IMR-90 (cell line): ENCODE measurements at regions not wholly inside any gene's neighbourhood (a gene's known extent, or its start where the extent isn't known, plus 50 kb on each side); places are given as distances from the start of the nearest gene placed in this dataset.

Experiments used
- ATAC-seq: fragments of 200-7000 bp; cut with Tn5 transposase; 2 replicates; pipeline ENCODE4 v1.9.1; 2020; ENCODE audit warnings: low read depth, mild to moderate bottlenecking, moderate library complexity
- BruUV-seq: library from RNA; stranded (reverse); fragments of 400-500 nt; replicated peaks from 2 replicates; lab custom pipeline; 2021; lab: Mats Ljungman, UMichigan
- CTCF ChIA-PET: fragments of 300-600 bp; formaldehyde crosslinking; extraction: SDS; loops from one replicate; lab custom pipeline; 2021; ENCODE audit warnings: antibody characterized with exemption; lab: Yijun Ruan, JAX
- POLR2A ChIA-PET: fragments of 300-600 bp; sonication (Branson Sonifier 250); formaldehyde crosslinking; loops from one replicate; lab custom pipeline; 2022; ENCODE audit warnings: antibody characterized with exemption; ENCODE audit not compliant: unreplicated experiment; lab: Charles Lee
- DNase-seq: peaks from one replicate; pipeline ENCODE4 v3.0.0; 2013
- H2AFZ ChIP-seq: replicated peaks from 2 replicates; pipeline ENCODE3; 2013; ENCODE audit warnings: low read length, mild to moderate bottlenecking; ENCODE audit not compliant: poor library complexity
- H2AK5ac ChIP-seq: 2 replicates; pipeline ENCODE4 v1.6.1; 2013; ENCODE audit warnings: low read depth, low read length, inconsistent platforms
- H2AK9ac ChIP-seq: replicated peaks from 2 replicates; pipeline ENCODE3; 2013; ENCODE audit warnings: mild to moderate bottlenecking, low read depth, low read length, moderate library complexity; ENCODE audit not compliant: poor library complexity
- H2BK120ac ChIP-seq: 2 replicates; pipeline ENCODE4 v1.6.1; 2013; ENCODE audit warnings: low read depth, low read length, inconsistent platforms
- H2BK15ac ChIP-seq: 3 replicates; pipeline ENCODE4 v1.6.1; 2013; ENCODE audit warnings: low read depth, low read length, inconsistent platforms
- H2BK20ac ChIP-seq: 2 replicates; pipeline ENCODE4 v1.6.1; 2013; ENCODE audit warnings: low read depth, mild to moderate bottlenecking, inconsistent platforms, low read length, moderate library complexity
- H2BK5ac ChIP-seq: 2 replicates; pipeline ENCODE4 v1.6.1; 2013; ENCODE audit warnings: mild to moderate bottlenecking, low read depth, low read length, inconsistent platforms; ENCODE audit not compliant: poor library complexity, severe bottlenecking
- H3K14ac ChIP-seq: replicated peaks from 2 replicates; pipeline ENCODE4 v1.6.1; 2013; ENCODE audit warnings: low read depth, low read length, inconsistent platforms
- H3K18ac ChIP-seq: 2 replicates; pipeline ENCODE4 v1.6.1; 2013; ENCODE audit warnings: low read depth, low read length, control low read depth
- H3K23ac ChIP-seq: 2 replicates; pipeline ENCODE4 v1.6.1; 2013; ENCODE audit warnings: low read depth, low read length, inconsistent platforms
- H3K27ac ChIP-seq: 2 replicates; pipeline ENCODE4 v1.5.1; 2013; ENCODE audit warnings: mild to moderate bottlenecking, control low read depth, low read length; ENCODE audit not compliant: insufficient read depth
- H3K27me3 ChIP-seq: 2 replicates; pipeline ENCODE4 v1.6.1; 2013; ENCODE audit warnings: low read length; ENCODE audit not compliant: control insufficient read depth, insufficient read depth
- H3K36me3 ChIP-seq: 2 replicates; pipeline ENCODE4 v1.6.1; 2013; ENCODE audit warnings: low read length, mixed read lengths; ENCODE audit not compliant: control insufficient read depth, insufficient read depth
- H3K4ac ChIP-seq: 2 replicates; pipeline ENCODE4 v1.6.1; 2013; ENCODE audit warnings: low read depth, low read length, inconsistent platforms
- H3K4me1 ChIP-seq: 2 replicates; pipeline ENCODE4 v1.6.1; 2013; ENCODE audit warnings: low read length, mixed read lengths; ENCODE audit not compliant: control insufficient read depth, insufficient read depth
- H3K4me2 ChIP-seq: 2 replicates; pipeline ENCODE4 v1.6.1; 2013; ENCODE audit warnings: low read depth, mild to moderate bottlenecking, control low read depth, low read length, moderate library complexity
- H3K4me3 ChIP-seq: 2 replicates; pipeline ENCODE4 v1.5.1; 2013; ENCODE audit warnings: low read depth, mild to moderate bottlenecking, control low read depth, low read length, moderate library complexity; ENCODE audit not compliant: insufficient read depth
- H3K56ac ChIP-seq: 2 replicates; pipeline ENCODE4 v1.6.1; 2013; ENCODE audit warnings: low read length, inconsistent platforms; ENCODE audit not compliant: insufficient read depth; ENCODE audit errors: extremely low read depth
- H3K79me1 ChIP-seq, 2 experiments: 2 replicates each; pipeline ENCODE4 v1.6.1; 2013; ENCODE audit warnings: low read length in 2 of 2, inconsistent platforms in 1 of 2, low read depth in 1 of 2
- H3K9ac ChIP-seq: 2 replicates; pipeline ENCODE4 v1.6.1; 2013; ENCODE audit warnings: low read depth, low read length, control low read depth
- H3K9me1 ChIP-seq: 2 replicates; pipeline ENCODE4 v1.6.1; 2013; ENCODE audit warnings: low read length, inconsistent platforms; ENCODE audit not compliant: insufficient read depth
- H3K9me3 ChIP-seq: 2 replicates; pipeline ENCODE4 v1.6.1; 2013; ENCODE audit warnings: low read length; ENCODE audit not compliant: control insufficient read depth, insufficient read depth
- H4K20me1 ChIP-seq: 2 replicates; pipeline ENCODE4 v1.6.1; 2013; ENCODE audit warnings: low read length, inconsistent platforms; ENCODE audit not compliant: insufficient read depth
- H4K5ac ChIP-seq: 2 replicates; pipeline ENCODE4 v1.6.1; 2013; ENCODE audit warnings: mild to moderate bottlenecking, low read depth, low read length, control low read depth
- H4K8ac ChIP-seq, 2 experiments: 2 replicates each; pipeline ENCODE4 v1.6.1; 2013; ENCODE audit warnings: low read depth in 2 of 2, low read length in 2 of 2, control low read depth in 1 of 2, inconsistent platforms in 1 of 2
- H4K91ac ChIP-seq: 2 replicates; pipeline ENCODE4 v1.6.1; 2013; ENCODE audit warnings: low read depth, low read length, inconsistent platforms; ENCODE audit not compliant: insufficient read depth
- CHD1 ChIP-seq: IDR thresholded peaks from 2 replicates; pipeline ENCODE4 v1.6.1; 2012; ENCODE audit warnings: low read depth, low read length, improper control_type of control experiment
- MAFK ChIP-seq: IDR thresholded peaks from 2 replicates; pipeline ENCODE4 v1.6.1; 2012; ENCODE audit warnings: low read depth, low read length, improper control_type of control experiment
- POLR2A ChIP-seq: IDR thresholded peaks from 2 replicates; pipeline ENCODE4 v1.6.1; 2012; ENCODE audit warnings: mild to moderate bottlenecking, low read depth, low read length
- RCOR1 ChIP-seq: IDR thresholded peaks from 2 replicates; pipeline ENCODE4 v1.6.1; 2012; ENCODE audit warnings: mild to moderate bottlenecking, low read length, improper control_type of control experiment; ENCODE audit not compliant: insufficient replicate concordance
- WGBS, 2 experiments: methylation state at CpG; one replicate each; pipeline versions ENCODE4 v1.1.5 to v1.1.7; 2013; ENCODE audit warnings: missing lambda C conversion rate in 2 of 2; ENCODE audit not compliant: insufficient read length in 1 of 2; ENCODE audit errors: extremely low coverage in 2 of 2; 5-methylcytosine and 5-hydroxymethylcytosine counted together
- dilution Hi-C: fragments of 300-500 bp; cut with HindIII; formaldehyde crosslinking; loops from one replicate; pipeline ENCODE4 v1.14.3; 2018; ENCODE audit warnings: low sequenced_read_pairs; ENCODE audit not compliant: unreplicated experiment
- in situ Hi-C: fragments of 300-500 bp; cut with MboI; formaldehyde crosslinking; loops from 3 replicates; pipeline ENCODE4 v1.14.3; 2019; ENCODE audit warnings: low sequenced_read_pairs, inconsistent platforms, mixed read lengths
- intact Hi-C: fragments of 100-400 bp; cut with micrococcal nuclease; formaldehyde crosslinking; loops from 2 replicates; pipeline ENCODE4 v1.10.0; 2022
- TF ChIP-seq, protein P1 (sequence below): conservative IDR thresholded peaks from 2 replicates; pipeline ENCODE4 v1.5.1; 2012; ENCODE audit warnings: mild to moderate bottlenecking, low read depth, low read length, improper control_type of control experiment

- H4K91ac ChIP-seq = no peak overlapping the region
- no peak overlapping the region for H2BK20ac ChIP-seq
- no peak overlapping the region for H2BK15ac ChIP-seq
- no peak overlapping the region for H3K4ac ChIP-seq
- BruUV-seq = no TSS peak
- H3K4me3 ChIP-seq = no peak overlapping the region
- no peaks in the 10 kb centered on the region for H3K27me3 ChIP-seq
- H3K9ac ChIP-seq = no peak overlapping the region
- H3K79me1 ChIP-seq = no peaks in the 10 kb centered on the region
- dilution Hi-C loops = no loop called here
- H3K23ac ChIP-seq = no peak overlapping the region
- no peak overlapping the region for H2BK5ac ChIP-seq
- intact Hi-C loops = no loop called here
- H2AK5ac ChIP-seq = no peak overlapping the region
- no peaks in the 10 kb centered on the region for H3K36me3 ChIP-seq
- no peak overlapping the region for H2AFZ ChIP-seq
- H3K14ac ChIP-seq = no peak overlapping the region
- in situ Hi-C loops = no loop called here
- CTCF ChIA-PET = no interaction called here
- H4K8ac ChIP-seq = no peak overlapping the region
- H2BK120ac ChIP-seq = no peak overlapping the region
- no peaks in the 10 kb centered on the region for H3K9me1 ChIP-seq
- H3K4me2 ChIP-seq = no peak overlapping the region
- TF ChIP-seq MAFK (no peak), RCOR1 (no peak), POLR2A (no peak), CHD1 (no peak)
- TF ChIP-seq, protein P1, sequence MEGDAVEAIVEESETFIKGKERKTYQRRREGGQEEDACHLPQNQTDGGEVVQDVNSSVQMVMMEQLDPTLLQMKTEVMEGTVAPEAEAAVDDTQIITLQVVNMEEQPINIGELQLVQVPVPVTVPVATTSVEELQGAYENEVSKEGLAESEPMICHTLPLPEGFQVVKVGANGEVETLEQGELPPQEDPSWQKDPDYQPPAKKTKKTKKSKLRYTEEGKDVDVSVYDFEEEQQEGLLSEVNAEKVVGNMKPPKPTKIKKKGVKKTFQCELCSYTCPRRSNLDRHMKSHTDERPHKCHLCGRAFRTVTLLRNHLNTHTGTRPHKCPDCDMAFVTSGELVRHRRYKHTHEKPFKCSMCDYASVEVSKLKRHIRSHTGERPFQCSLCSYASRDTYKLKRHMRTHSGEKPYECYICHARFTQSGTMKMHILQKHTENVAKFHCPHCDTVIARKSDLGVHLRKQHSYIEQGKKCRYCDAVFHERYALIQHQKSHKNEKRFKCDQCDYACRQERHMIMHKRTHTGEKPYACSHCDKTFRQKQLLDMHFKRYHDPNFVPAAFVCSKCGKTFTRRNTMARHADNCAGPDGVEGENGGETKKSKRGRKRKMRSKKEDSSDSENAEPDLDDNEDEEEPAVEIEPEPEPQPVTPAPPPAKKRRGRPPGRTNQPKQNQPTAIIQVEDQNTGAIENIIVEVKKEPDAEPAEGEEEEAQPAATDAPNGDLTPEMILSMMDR = no peak
- no peak overlapping the region for H3K18ac ChIP-seq
- H3K56ac ChIP-seq = no peak overlapping the region
- POLR2A ChIA-PET = no interaction called here
- 54% methylated on average over 2 of the region's 10 CpGs; no CpG with 5 or more reads in 1 of the 2 experiments for WGBS, 2 experiments
- ATAC-seq = no peak
- H3K27ac ChIP-seq = no peak overlapping the region
- H4K5ac ChIP-seq = no peak overlapping the region
- H3K4me1 ChIP-seq = no peaks in the 10 kb centered on the region
- H2AK9ac ChIP-seq = no peak overlapping the region
- no peak for DNase-seq
- no peaks in the 10 kb centered on the region for H4K20me1 ChIP-seq
- H3K9me3 ChIP-seq = peaks cover 19% of the 10 kb centered on the region
Observed at GRCh38 chr2:15772086-15772595, 168.2 kb upstream of the MYCN start.
